ENCODE measurements at regions not wholly inside any gene's neighbourhood (a gene's known extent, or its start where the extent isn't known, plus 50 kb on each side); places are given as distances from the start of the nearest gene placed in this dataset.

GRCh38 chr5:5598547-5599113 lies 176.2 kb downstream of the ICE1 start:
- no peaks in the 10 kb centered on the region for H3K9me3 ChIP-seq
- H3K27ac ChIP-seq (replicated peaks in 1 of 4): no peak overlapping the region
- no peaks in the 10 kb centered on the region for H3K36me3 ChIP-seq
- 95% methylated on average over 8 of the region's 8 CpGs for WGBS
- DNase-seq (ENCODE audit: extremely low spot score): peak; percentile 77
- no peaks in the 10 kb centered on the region for H3K27me3 ChIP-seq
- no peak overlapping the region for H3K4me3 ChIP-seq
- peaks cover 0 to 2% (median 0%) of the 10 kb centered on the region in 4 donors for H3K4me1 ChIP-seq
- TF ChIP-seq POLR2A (IDR thresholded peaks at IDR 0.05; ENCODE audit: low read depth) (no peak), EP300 (IDR thresholded peaks at IDR 0.05) (no peak), POLR2AphosphoS5 (IDR thresholded peaks at IDR 0.05) (no peak)
- TF ChIP-seq, protein P1, sequence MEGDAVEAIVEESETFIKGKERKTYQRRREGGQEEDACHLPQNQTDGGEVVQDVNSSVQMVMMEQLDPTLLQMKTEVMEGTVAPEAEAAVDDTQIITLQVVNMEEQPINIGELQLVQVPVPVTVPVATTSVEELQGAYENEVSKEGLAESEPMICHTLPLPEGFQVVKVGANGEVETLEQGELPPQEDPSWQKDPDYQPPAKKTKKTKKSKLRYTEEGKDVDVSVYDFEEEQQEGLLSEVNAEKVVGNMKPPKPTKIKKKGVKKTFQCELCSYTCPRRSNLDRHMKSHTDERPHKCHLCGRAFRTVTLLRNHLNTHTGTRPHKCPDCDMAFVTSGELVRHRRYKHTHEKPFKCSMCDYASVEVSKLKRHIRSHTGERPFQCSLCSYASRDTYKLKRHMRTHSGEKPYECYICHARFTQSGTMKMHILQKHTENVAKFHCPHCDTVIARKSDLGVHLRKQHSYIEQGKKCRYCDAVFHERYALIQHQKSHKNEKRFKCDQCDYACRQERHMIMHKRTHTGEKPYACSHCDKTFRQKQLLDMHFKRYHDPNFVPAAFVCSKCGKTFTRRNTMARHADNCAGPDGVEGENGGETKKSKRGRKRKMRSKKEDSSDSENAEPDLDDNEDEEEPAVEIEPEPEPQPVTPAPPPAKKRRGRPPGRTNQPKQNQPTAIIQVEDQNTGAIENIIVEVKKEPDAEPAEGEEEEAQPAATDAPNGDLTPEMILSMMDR (IDR thresholded peaks at IDR 0.05): no peak
- intact Hi-C loops (cut with DNase I): no loop called here

DNA sequence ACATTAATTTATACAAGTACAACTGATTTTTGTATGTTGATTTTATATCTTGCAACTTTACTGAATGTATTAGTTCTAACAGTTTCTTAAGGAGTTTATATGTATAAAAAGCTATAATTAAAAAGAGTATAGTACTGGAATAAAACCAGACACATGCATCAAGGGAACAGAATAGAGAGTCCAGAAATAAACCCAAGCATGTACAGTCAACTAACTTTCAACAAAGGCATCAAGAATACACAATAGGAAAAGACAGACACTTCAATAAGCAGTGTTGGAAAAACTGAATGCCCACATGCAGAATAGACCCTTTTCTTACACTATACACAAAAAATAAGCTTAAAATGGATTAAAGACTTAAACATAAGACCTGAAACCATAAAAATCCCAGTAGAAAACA lies 170.9 kb downstream of the ICE1 start:
- Histone ChIP-seq H3K4me1 (peaks cover 0 to 5% (median 0%) of the 10 kb centered on the region in 4 donors), H3K4me3 (no peak overlapping the region), H3K9me3 (no peaks in the 10 kb centered on the region), H3K36me3 (no peaks in the 10 kb centered on the region), H3K27me3 (no peaks in the 10 kb centered on the region), H3K27ac (replicated peaks in 1 of 4) (no peak overlapping the region)
- TF ChIP-seq EP300 (IDR thresholded peaks at IDR 0.05) (no peak), POLR2AphosphoS5 (IDR thresholded peaks at IDR 0.05) (no peak), POLR2A (IDR thresholded peaks at IDR 0.05; ENCODE audit: low read depth) (no peak)
- TF ChIP-seq, protein P1 (IDR thresholded peaks at IDR 0.05): no peak
- intact Hi-C loops (cut with DNase I): no loop called here
- DNase-seq (ENCODE audit: extremely low spot score): no peak

- DNase-seq (ENCODE audit: extremely low spot score): peak; percentile 83
- H3K27me3 ChIP-seq: no peaks in the 10 kb centered on the region
- no peaks in the 10 kb centered on the region for H3K9me3 ChIP-seq
- no peaks in the 10 kb centered on the region for H3K36me3 ChIP-seq
- no peak overlapping the region for H3K27ac ChIP-seq (replicated peaks in 1 of 4)
- intact Hi-C loops (cut with DNase I): no loop called here
- no peak for TF ChIP-seq POLR2AphosphoS5 (IDR thresholded peaks at IDR 0.05)
- no peak for TF ChIP-seq EP300 (IDR thresholded peaks at IDR 0.05)
- TF ChIP-seq POLR2A (IDR thresholded peaks at IDR 0.05; ENCODE audit: low read depth): no peak
- TF ChIP-seq, protein P1 (IDR thresholded peaks at IDR 0.05): no peak
- peaks cover 0 to 5% (median 0%) of the 10 kb centered on the region in 4 donors for H3K4me1 ChIP-seq
- no peak overlapping the region for H3K4me3 ChIP-seq
- WGBS: 67% methylated on average over 2 of the region's 5 CpGs
These were observed 170.1 kb downstream of the ICE1 start for GRCh38 chr5:5592541-5592940.

GRCh38 chr5:5591567-5591966 lies 169.1 kb downstream of the ICE1 start:
- no peaks in the 10 kb centered on the region for H3K36me3 ChIP-seq
- intact Hi-C loops (cut with DNase I): no loop called here
- 76% methylated on average over 6 of the region's 6 CpGs for WGBS
- peak; percentile 74 for DNase-seq (ENCODE audit: extremely low spot score)
- H3K27ac ChIP-seq (replicated peaks in 1 of 4): no peak overlapping the region
- H3K4me1 ChIP-seq: peaks cover 0 to 7% (median 5%) of the 10 kb centered on the region in 4 donors
- no peaks in the 10 kb centered on the region for H3K27me3 ChIP-seq
- no peak overlapping the region for H3K4me3 ChIP-seq
- TF ChIP-seq, protein P1 (IDR thresholded peaks at IDR 0.05): no peak
- TF ChIP-seq POLR2AphosphoS5 (IDR thresholded peaks at IDR 0.05) (no peak), POLR2A (IDR thresholded peaks at IDR 0.05; ENCODE audit: low read depth) (no peak), EP300 (IDR thresholded peaks at IDR 0.05) (no peak)
- H3K9me3 ChIP-seq: no peaks in the 10 kb centered on the region

- intact Hi-C loops (cut with DNase I): no loop called here
These were observed 167.4 kb downstream of the ICE1 start for GRCh38 chr5:5589857-5590256.

More at GRCh38 chr5:5589857-5590256, 167.4 kb downstream of the ICE1 start:
- peaks cover 5 to 21% (median 14%) of the 10 kb centered on the region in 4 donors for H3K4me1 ChIP-seq
- TF ChIP-seq POLR2A (IDR thresholded peaks at IDR 0.05; ENCODE audit: low read depth) (no peak), EP300 (IDR thresholded peaks at IDR 0.05) (no peak), POLR2AphosphoS5 (IDR thresholded peaks at IDR 0.05) (no peak)
- TF ChIP-seq, protein P1 (IDR thresholded peaks at IDR 0.05): no peak
- DNase-seq (ENCODE audit: extremely low spot score): peak; percentile 89
- H3K27me3 ChIP-seq: no peaks in the 10 kb centered on the region
- no peak overlapping the region for H3K27ac ChIP-seq (replicated peaks in 1 of 4)
- no peaks in the 10 kb centered on the region for H3K36me3 ChIP-seq
- 94% methylated on average over 12 of the region's 12 CpGs for WGBS
- H3K4me3 ChIP-seq: no peak overlapping the region
- H3K9me3 ChIP-seq: no peaks in the 10 kb centered on the region
